H1 (cell line): ENCODE measurements at regions not wholly inside any gene's neighbourhood (a gene's known extent, or its start where the extent isn't known, plus 50 kb on each side); places are given as distances from the start of the nearest gene placed in this dataset.

Experiments used
- CTCF ChIA-PET: fragments of 300-600 bp; sonication (Branson Sonifier 250); formaldehyde crosslinking; loops from one replicate; lab custom pipeline; 2021; ENCODE audit not compliant: partially characterized antibody; lab: Charles Lee
- POLR2A ChIA-PET: fragments of 300-600 bp; sonication (Branson Sonifier 250); formaldehyde crosslinking; loops from one replicate; lab custom pipeline; 2021; ENCODE audit warnings: inconsistent platforms; ENCODE audit not compliant: partially characterized antibody; lab: Charles Lee
- DNase-seq, 2 experiments: peaks; one replicate each; pipeline versions ENCODE4 v3.0.0 to v3.0.0-alpha.2; 2010 to 2022; ENCODE audit warnings: low spot score in 2 of 2, low read depth in 1 of 2, mixed read lengths in 1 of 2
- FAIRE-seq: peaks from 2 replicates; lab custom pipeline; 2011; peaks lifted over from hg19 to GRCh38; lab: Jason Lieb, UNC
- H2AFZ ChIP-seq: 2 replicates; pipeline ENCODE4 v1.8.1; 2012; ENCODE audit warnings: low read length, inconsistent platforms
- H2AK5ac ChIP-seq: 2 replicates; pipeline ENCODE4 v1.6.1; 2013; ENCODE audit warnings: low read depth, low read length
- H2BK120ac ChIP-seq: replicated peaks from 2 replicates; pipeline ENCODE3; 2013; ENCODE audit warnings: low read depth, low read length, inconsistent platforms
- H2BK12ac ChIP-seq: 2 replicates; pipeline ENCODE4 v1.6.1; 2013; ENCODE audit warnings: low read depth, low read length
- H2BK15ac ChIP-seq: 2 replicates; pipeline ENCODE4 v1.6.1; 2013; ENCODE audit warnings: low read length
- H2BK20ac ChIP-seq: 2 replicates; pipeline ENCODE4 v1.6.1; 2013; ENCODE audit warnings: low read length
- H2BK5ac ChIP-seq: 2 replicates; pipeline ENCODE4 v1.6.1; 2013; ENCODE audit warnings: low read depth, low read length
- H3K14ac ChIP-seq: 2 replicates; pipeline ENCODE4 v1.6.1; 2013; ENCODE audit warnings: inconsistent platforms; ENCODE audit not compliant: insufficient read length
- H3K18ac ChIP-seq: 2 replicates; pipeline ENCODE4 v1.6.1; 2013; ENCODE audit warnings: low read length; ENCODE audit errors: extremely low read depth
- H3K23ac ChIP-seq: 2 replicates; pipeline ENCODE4 v1.6.1; 2013; ENCODE audit warnings: inconsistent platforms; ENCODE audit not compliant: insufficient read length
- H3K23me2 ChIP-seq: 2 replicates; pipeline ENCODE4 v1.6.1; 2013; ENCODE audit warnings: low read depth, low read length
- H3K27ac ChIP-seq: 2 replicates; pipeline ENCODE4 v1.6.1; 2011; ENCODE audit warnings: low read depth, low read length, inconsistent platforms
- H3K27me3 ChIP-seq, 4 experiments: replicated peaks in 1 of 4; 1 replicate in 1 of 4; 2 replicates in 3 of 4; pipeline versions ENCODE4 v1.6.1 to v1.8.1; 2011 to 2013; ENCODE audit warnings: low read length in 3 of 4, mild to moderate bottlenecking in 3 of 4, inconsistent platforms in 2 of 4, mixed read lengths in 2 of 4, moderate library complexity in 1 of 4; ENCODE audit not compliant: control insufficient read depth in 3 of 4, insufficient read depth in 3 of 4; ENCODE audit errors: extremely low read depth in 1 of 4
- H3K36me3 ChIP-seq, 4 experiments: 2 replicates each; pipeline versions ENCODE4 v1.6.1 to v1.8.1; 2011 to 2013; ENCODE audit warnings: mild to moderate bottlenecking in 4 of 4, low read length in 3 of 4, moderate library complexity in 2 of 4, control low read depth in 1 of 4, inconsistent platforms in 1 of 4; ENCODE audit not compliant: insufficient read depth in 4 of 4, control insufficient read depth in 2 of 4
- H3K4ac ChIP-seq: replicated peaks from 2 replicates; pipeline ENCODE3; 2013; ENCODE audit warnings: low read length, low read depth, mixed read lengths, inconsistent platforms; ENCODE audit not compliant: insufficient read length
- H3K4me1 ChIP-seq, 4 experiments: replicated peaks in 1 of 4; 1 replicate in 1 of 4; 2 replicates in 3 of 4; pipeline versions ENCODE4 v1.6.1 to v1.8.1; 2011 to 2013; ENCODE audit warnings: low read length in 3 of 4, inconsistent platforms in 2 of 4, mixed read lengths in 1 of 4; ENCODE audit not compliant: insufficient read depth in 4 of 4, control insufficient read depth in 3 of 4
- H3K4me2 ChIP-seq, 2 experiments: 2 replicates each; pipeline versions ENCODE4 v1.6.1 to v1.8.1; 2011 to 2013; ENCODE audit warnings: low read depth in 2 of 2, low read length in 2 of 2, control low read depth in 1 of 2, inconsistent platforms in 1 of 2, mild to moderate bottlenecking in 1 of 2; ENCODE audit not compliant: insufficient read depth in 1 of 2
- H3K4me3 ChIP-seq, 4 experiments: fragments of 200-600, 300-600 bp in 1 of 4; sonication (generic), shearing (Covaris generic), sonication (Bioruptor Twin) in 1 of 4; 2 replicates each; pipeline versions ENCODE4 v1.5.1 to v1.8.1; 2011 to 2016; ENCODE audit warnings: low read length in 4 of 4, low read depth in 3 of 4, control low read depth in 2 of 4, inconsistent platforms in 2 of 4, mild to moderate bottlenecking in 2 of 4, mixed read lengths in 1 of 4, moderate library complexity in 1 of 4; ENCODE audit not compliant: insufficient read depth in 2 of 4; ENCODE audit errors: extremely low read depth in 1 of 4
- H3K56ac ChIP-seq: replicated peaks from 2 replicates; pipeline ENCODE3; 2013; ENCODE audit warnings: low read depth, mild to moderate bottlenecking, mixed read lengths, low read length, inconsistent platforms; ENCODE audit not compliant: insufficient read length
- H3K79me1 ChIP-seq: 2 replicates; pipeline ENCODE4 v1.6.1; 2013; ENCODE audit warnings: low read depth, low read length, control low read depth
- H3K79me2 ChIP-seq, 2 experiments: 2 replicates each; pipeline versions ENCODE4 v1.6.1 to v1.8.1; 2012 to 2013; ENCODE audit warnings: low read length in 2 of 2, mild to moderate bottlenecking in 2 of 2, inconsistent platforms in 1 of 2; ENCODE audit not compliant: insufficient read depth in 2 of 2, control insufficient read depth in 1 of 2
- H3K9ac ChIP-seq, 4 experiments: replicated peaks in 1 of 4; 1 replicate in 1 of 4; 2 replicates in 3 of 4; pipeline versions ENCODE4 v1.6.1 to v1.8.1; 2011 to 2013; ENCODE audit warnings: low read depth in 3 of 4, low read length in 3 of 4, control low read depth in 2 of 4, mild to moderate bottlenecking in 2 of 4, moderate library complexity in 2 of 4, inconsistent platforms in 1 of 4; ENCODE audit errors: extremely low read depth in 1 of 4
- H3K9me3 ChIP-seq, 2 experiments: 2 replicates each; pipeline versions ENCODE4 v1.6.1 to v1.8.1; 2012 to 2013; ENCODE audit warnings: mild to moderate bottlenecking in 2 of 2, moderate library complexity in 2 of 2, control low read depth in 1 of 2, inconsistent platforms in 1 of 2, low read depth in 1 of 2, low read length in 1 of 2, mixed read lengths in 1 of 2; ENCODE audit not compliant: insufficient read depth in 2 of 2
- H4K20me1 ChIP-seq, 2 experiments: replicated peaks in 1 of 2; 2 replicates each; pipeline versions ENCODE3 to v1.8.1; 2011 to 2013; ENCODE audit warnings: inconsistent platforms in 2 of 2, low read length in 2 of 2, mild to moderate bottlenecking in 1 of 2; ENCODE audit not compliant: insufficient read depth in 2 of 2, control insufficient read depth in 1 of 2
- H4K5ac ChIP-seq: 2 replicates; pipeline ENCODE4 v1.6.1; 2013; ENCODE audit warnings: low read length, low read depth, mixed read lengths, inconsistent platforms; ENCODE audit not compliant: insufficient read length
- H4K8ac ChIP-seq: 2 replicates; pipeline ENCODE4 v1.8.0; 2013; ENCODE audit warnings: mild to moderate bottlenecking, moderate library complexity, low read length, inconsistent platforms; ENCODE audit not compliant: insufficient read depth; ENCODE audit errors: extremely low read depth
- H4K91ac ChIP-seq: replicated peaks from 2 replicates; pipeline ENCODE3; 2013; ENCODE audit warnings: low read length, mixed read lengths, inconsistent platforms; ENCODE audit not compliant: insufficient read length
- BCL11A ChIP-seq, 2 experiments: IDR thresholded peaks; one replicate each; pipeline ENCODE4 v1.6.1; 2011; ENCODE audit warnings: low read depth in 2 of 2, low read length in 2 of 2, mild to moderate bottlenecking in 2 of 2
- CEBPB ChIP-seq: IDR thresholded peaks from 2 replicates; pipeline ENCODE4 v1.6.1; 2012; ENCODE audit warnings: low read depth, low read length
- E2F6 ChIP-seq: IDR thresholded peaks from 2 replicates; pipeline ENCODE4 v1.6.1; 2012; ENCODE audit warnings: inconsistent platforms
- EGR1 ChIP-seq: IDR thresholded peaks from 2 replicates; pipeline ENCODE4 v1.6.1; 2011; ENCODE audit warnings: low read depth, low read length, borderline replicate concordance
- JUND ChIP-seq: IDR thresholded peaks from 2 replicates; pipeline ENCODE4 v1.6.1; 2011; ENCODE audit warnings: mild to moderate bottlenecking, improper control_type of control experiment, low read length
- PHF8 ChIP-seq: fragments of 200-600 bp; sonication (generic); conservative IDR thresholded peaks from 2 replicates; pipeline ENCODE4 v1.7.1; 2012; ENCODE audit warnings: low read depth, mild to moderate bottlenecking, inconsistent platforms, low read length, moderate library complexity
- POLR2AphosphoS5 ChIP-seq: IDR thresholded peaks from 2 replicates; pipeline ENCODE4 v1.6.1; 2011; ENCODE audit warnings: low read depth, low read length
- RFX5 ChIP-seq: IDR thresholded peaks from 2 replicates; pipeline ENCODE4 v1.6.1; 2011; ENCODE audit warnings: low read depth, low read length, improper control_type of control experiment, borderline replicate concordance
- SIRT6 ChIP-seq: IDR thresholded peaks from one replicate; pipeline ENCODE4 v1.7.1; 2012; ENCODE audit warnings: low read length, inconsistent platforms
- SP1 ChIP-seq: IDR thresholded peaks from 2 replicates; pipeline ENCODE4 v1.6.1; 2011; ENCODE audit warnings: low read depth, low read length
- TAF1 ChIP-seq: IDR thresholded peaks from 2 replicates; pipeline ENCODE4 v1.6.1; 2011; ENCODE audit warnings: mild to moderate bottlenecking, low read depth, low read length
- USF2 ChIP-seq: IDR thresholded peaks from 2 replicates; pipeline ENCODE4 v1.6.1; 2011; ENCODE audit warnings: low read length, improper control_type of control experiment
- ZNF274 ChIP-seq: IDR thresholded peaks from 2 replicates; pipeline ENCODE4 v1.7.0; 2012; ENCODE audit warnings: low read length, borderline replicate concordance; ENCODE audit errors: extremely low read depth

GRCh38 chr6:9272671-9273070 lies 837.3 kb upstream of the SLC35B3 start:
- H3K27ac ChIP-seq, result no peak overlapping the region

More at GRCh38 chr6:9272671-9273070, 837.3 kb upstream of the SLC35B3 start:
- FAIRE-seq (no peak), DNase-seq (no peak)
- Histone ChIP-seq H4K20me1 (no peaks in the 10 kb centered on the region), H2AFZ (no peak overlapping the region), H3K9me3 (no peaks in the 10 kb centered on the region), H3K4me3 (no peak overlapping the region), H4K5ac (no peak overlapping the region), H2AK5ac (no peak overlapping the region), H3K9ac (no peak overlapping the region), H3K4me2 (no peak overlapping the region), H2BK20ac (no peak overlapping the region), H3K79me1 (no peaks in the 10 kb centered on the region), H3K79me2 (no peaks in the 10 kb centered on the region), H3K23ac (no peak overlapping the region), H3K36me3 (no peaks in the 10 kb centered on the region), H2BK12ac (no peak overlapping the region), H4K8ac (no peak overlapping the region), H3K4me1 (no peaks in the 10 kb centered on the region), H3K27me3 (no peaks in the 10 kb centered on the region), H2BK5ac (no peak overlapping the region), H3K56ac (no peak overlapping the region), H3K14ac (no peak overlapping the region), H3K18ac (no peak overlapping the region), H4K91ac (no peak overlapping the region), H2BK120ac (no peak overlapping the region), H2BK15ac (no peak overlapping the region), H3K23me2 (no peaks in the 10 kb centered on the region), H3K4ac (no peak overlapping the region)
- ChIA-PET POLR2A (no interaction called here), CTCF (interaction anchor here (0.5 kb wide), 1 partner anchor 11 kb away, joined by 3 read pairs; no protein-coding TSS in a partner anchor)
- no peak for TF ChIP-seq POLR2AphosphoS5
- no peak for TF ChIP-seq E2F6
- no peak for TF ChIP-seq SP1
- no peak for TF ChIP-seq JUND
- no peak for TF ChIP-seq CEBPB
- no peak for TF ChIP-seq ZNF274
- no peak for TF ChIP-seq RFX5
- TF ChIP-seq SIRT6, result no peak
- no peak for TF ChIP-seq TAF1
- TF ChIP-seq USF2, result no peak
- TF ChIP-seq BCL11A (IDR thresholded peaks at IDR 0.05; ENCODE audit: low read depth in 2 of 2, low read length in 2 of 2), result no peak
- no peak for TF ChIP-seq EGR1
- TF ChIP-seq PHF8, result no peak
